Mesenchymal stem cell (in vitro differentiated cells and primary cell): ENCODE measurements at regions not wholly inside any gene's neighbourhood (a gene's known extent, or its start where the extent isn't known, plus 50 kb on each side); places are given as distances from the start of the nearest gene placed in this dataset.

ENCODE experiments used
- DNase-seq: peaks from one replicate; pipeline ENCODE4 v3.0.0-alpha.2; 2013
- H2AFZ ChIP-seq: one replicate; pipeline ENCODE4 v1.6.1; 2013; ENCODE audit warnings: low read depth, mild to moderate bottlenecking, control low read depth, inconsistent platforms, low read length, moderate library complexity
- H2AK5ac ChIP-seq: 2 replicates; pipeline ENCODE4 v1.6.1; 2013; ENCODE audit warnings: low read length, moderate library complexity, mild to moderate bottlenecking, inconsistent platforms; ENCODE audit not compliant: severe bottlenecking
- H2BK120ac ChIP-seq: one replicate; pipeline ENCODE4 v1.6.1; 2013; ENCODE audit warnings: low read depth, mild to moderate bottlenecking, inconsistent platforms, low read length, moderate library complexity
- H2BK12ac ChIP-seq, 2 experiments: one replicate each; pipeline ENCODE4 v1.6.1; 2013; ENCODE audit warnings: inconsistent platforms in 2 of 2, low read length in 2 of 2, mild to moderate bottlenecking in 2 of 2, moderate library complexity in 2 of 2, control low read depth in 1 of 2
- H2BK15ac ChIP-seq: one replicate; pipeline ENCODE4 v1.6.1; 2013; ENCODE audit warnings: mild to moderate bottlenecking, low read depth, inconsistent platforms; ENCODE audit not compliant: poor library complexity, severe bottlenecking
- H2BK5ac ChIP-seq: 2 replicates; pipeline ENCODE4 v1.6.1; 2013; ENCODE audit warnings: low read depth, mild to moderate bottlenecking, low read length, control low read depth, inconsistent platforms; ENCODE audit not compliant: poor library complexity, severe bottlenecking
- H3K14ac ChIP-seq, 2 experiments: one replicate each; pipeline ENCODE4 v1.6.1; 2013; ENCODE audit warnings: inconsistent platforms in 2 of 2, low read length in 2 of 2, control low read depth in 1 of 2, mild to moderate bottlenecking in 1 of 2, moderate library complexity in 1 of 2
- H3K18ac ChIP-seq, 2 experiments: one replicate each; pipeline ENCODE4 v1.6.1; 2013; ENCODE audit warnings: inconsistent platforms in 2 of 2, low read length in 2 of 2, control low read depth in 1 of 2, low read depth in 1 of 2, mild to moderate bottlenecking in 1 of 2
- H3K23ac ChIP-seq, 2 experiments: one replicate each; pipeline ENCODE4 v1.6.1; 2013; ENCODE audit warnings: inconsistent platforms in 2 of 2, low read length in 2 of 2, mild to moderate bottlenecking in 2 of 2, moderate library complexity in 2 of 2, control low read depth in 1 of 2
- H3K27ac ChIP-seq: 2 replicates; pipeline ENCODE4 v1.5.1; 2013; ENCODE audit warnings: mild to moderate bottlenecking, moderate library complexity, low read length, control low read depth, inconsistent platforms; ENCODE audit not compliant: poor library complexity, severe bottlenecking
- H3K27me3 ChIP-seq, 2 experiments: 2 replicates each; pipeline versions ENCODE4 v1.6.1 to v1.7.0; 2013; ENCODE audit warnings: low read length in 2 of 2, mild to moderate bottlenecking in 2 of 2, moderate library complexity in 2 of 2, control low read depth in 1 of 2, inconsistent platforms in 1 of 2; ENCODE audit not compliant: control insufficient read depth in 1 of 2, insufficient read depth in 1 of 2
- H3K36me3 ChIP-seq, 2 experiments: 2 replicates each; pipeline versions ENCODE4 v1.6.1 to v1.7.0; 2013; ENCODE audit warnings: low read length in 2 of 2, control low read depth in 1 of 2, inconsistent platforms in 1 of 2, low read depth in 1 of 2, mild to moderate bottlenecking in 1 of 2; ENCODE audit not compliant: insufficient read depth in 2 of 2, control insufficient read depth in 1 of 2
- H3K4ac ChIP-seq, 2 experiments: one replicate each; pipeline ENCODE4 v1.6.1; 2013; ENCODE audit warnings: inconsistent platforms in 2 of 2, low read length in 2 of 2, mild to moderate bottlenecking in 2 of 2, moderate library complexity in 2 of 2, control low read depth in 1 of 2, low read depth in 1 of 2
- H3K4me1 ChIP-seq: 2 replicates; pipeline ENCODE4 v1.6.1; 2013; ENCODE audit warnings: low read depth, low read length, control low read depth; ENCODE audit not compliant: control insufficient read depth, insufficient read depth
- H3K4me2 ChIP-seq: 2 replicates; pipeline ENCODE4 v1.6.1; 2013; ENCODE audit warnings: low read length, mild to moderate bottlenecking, inconsistent platforms; ENCODE audit not compliant: poor library complexity, severe bottlenecking
- H3K4me3 ChIP-seq, 2 experiments: 2 replicates each; pipeline versions ENCODE4 v1.5.1 to v1.7.0; 2013; ENCODE audit warnings: low read length in 2 of 2, mild to moderate bottlenecking in 2 of 2, control low read depth in 1 of 2, low read depth in 1 of 2; ENCODE audit not compliant: insufficient read depth in 1 of 2
- H3K79me1 ChIP-seq: replicated peaks from 2 replicates; pipeline ENCODE4 v1.6.1; 2013; ENCODE audit warnings: mild to moderate bottlenecking, control low read depth, low read length, inconsistent platforms; ENCODE audit not compliant: poor library complexity, severe bottlenecking
- H3K9ac ChIP-seq: 2 replicates; pipeline ENCODE4 v1.7.0; 2013; ENCODE audit warnings: mild to moderate bottlenecking, low read length, moderate library complexity
- H3K9me3 ChIP-seq: 2 replicates; pipeline ENCODE4 v1.7.0; 2013; ENCODE audit warnings: mild to moderate bottlenecking, low read length; ENCODE audit not compliant: control insufficient read depth
- H4K8ac ChIP-seq: one replicate; pipeline ENCODE4 v1.6.1; 2013; ENCODE audit warnings: inconsistent platforms, mild to moderate bottlenecking, low read length, moderate library complexity
- H4K91ac ChIP-seq: one replicate; pipeline ENCODE4 v1.6.1; 2013; ENCODE audit warnings: mild to moderate bottlenecking, low read length, inconsistent platforms
- WGBS: methylation state at CpG from one replicate; pipeline ENCODE4 v1.1.7; 2013; ENCODE audit warnings: mixed read lengths; 5-methylcytosine and 5-hydroxymethylcytosine counted together

DNA sequence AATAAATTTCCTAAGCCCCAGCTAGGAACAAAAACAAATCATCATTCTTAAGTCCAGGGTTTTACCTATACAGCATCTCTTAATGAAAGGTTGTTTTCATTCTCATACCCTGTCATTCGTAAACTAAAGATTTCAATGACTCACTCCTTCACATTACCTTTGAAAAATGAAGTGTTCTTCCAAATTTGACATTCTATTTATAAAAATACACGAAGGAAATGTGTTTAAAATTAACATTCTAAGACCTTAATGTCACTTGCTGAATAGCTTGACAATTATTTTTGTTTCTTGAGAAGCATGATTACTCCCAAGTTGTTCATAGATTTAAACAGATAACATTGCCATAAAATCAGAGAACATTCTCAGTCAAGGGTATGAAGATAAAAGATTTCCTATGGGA is 1188.3 kb upstream of the SORCS1 start:
- H3K23ac ChIP-seq: no peak overlapping the region
- no peak overlapping the region for H4K8ac ChIP-seq
- no peak overlapping the region for H3K9ac ChIP-seq
- H2BK12ac ChIP-seq: no peak overlapping the region
- no peak overlapping the region for H2BK120ac ChIP-seq
- no peak overlapping the region for H3K18ac ChIP-seq
- H4K91ac ChIP-seq: no peak overlapping the region
- no peak overlapping the region for H2BK5ac ChIP-seq
- DNase-seq: no peak
- no CpG with 5 or more reads among the region's 2 CpGs for WGBS
- no peak overlapping the region for H3K4me2 ChIP-seq
- H3K27me3 ChIP-seq: no peaks in the 10 kb centered on the region
- H3K4me1 ChIP-seq: no peaks in the 10 kb centered on the region
- no peak overlapping the region for H3K14ac ChIP-seq
- H2AFZ ChIP-seq: no peak overlapping the region
- H3K27ac ChIP-seq: no peak overlapping the region
- H3K4ac ChIP-seq: no peak overlapping the region
- H3K4me3 ChIP-seq: no peak overlapping the region
- no peak overlapping the region for H2BK15ac ChIP-seq
- no peak overlapping the region for H2AK5ac ChIP-seq
- H3K9me3 ChIP-seq: no peaks in the 10 kb centered on the region
- H3K36me3 ChIP-seq: no peaks in the 10 kb centered on the region
- no peaks in the 10 kb centered on the region for H3K79me1 ChIP-seq

DNA sequence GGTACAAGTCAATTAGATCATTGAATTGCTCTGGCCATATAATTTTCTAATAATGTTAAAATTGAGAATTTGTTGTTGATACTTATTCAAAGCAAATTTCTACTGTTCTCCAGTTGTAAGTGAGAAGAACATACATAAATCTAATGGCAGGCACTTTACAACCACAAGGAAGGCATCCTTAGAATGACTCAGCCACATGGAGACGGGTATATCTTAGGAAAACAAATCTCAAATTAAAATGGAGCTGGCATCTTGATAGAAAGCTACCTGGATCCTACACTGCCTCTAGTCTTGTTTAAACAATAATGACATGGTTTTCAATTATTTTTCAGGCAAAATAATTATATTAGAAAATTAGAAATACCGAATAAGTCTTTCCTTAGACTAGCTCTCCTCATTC is 1183.7 kb upstream of the SORCS1 start:
- Histone ChIP-seq H2BK15ac (no peak overlapping the region), H3K79me1 (no peaks in the 10 kb centered on the region), H3K18ac (no peak overlapping the region), H2AK5ac (no peak overlapping the region), H2BK12ac (no peak overlapping the region), H3K23ac (no peak overlapping the region), H4K8ac (no peak overlapping the region), H3K4ac (no peak overlapping the region), H3K4me2 (no peak overlapping the region), H3K4me3 (no peak overlapping the region), H2BK5ac (no peak overlapping the region), H3K36me3 (no peaks in the 10 kb centered on the region), H4K91ac (no peak overlapping the region), H3K4me1 (no peaks in the 10 kb centered on the region), H3K9ac (no peak overlapping the region), H2BK120ac (no peak overlapping the region), H3K27me3 (no peaks in the 10 kb centered on the region), H3K9me3 (no peaks in the 10 kb centered on the region), H3K14ac (no peak overlapping the region), H2AFZ (no peak overlapping the region), H3K27ac (no peak overlapping the region)
- WGBS: no CpG with 5 or more reads among the region's 2 CpGs
- DNase-seq: no peak

GRCh38 chr10:108346066-108346465 is 1181.6 kb upstream of the SORCS1 start:
- no peaks in the 10 kb centered on the region for H3K36me3 ChIP-seq
- no peak overlapping the region for H2AK5ac ChIP-seq
- H3K18ac ChIP-seq: no peak overlapping the region
- no peak overlapping the region for H2BK5ac ChIP-seq
- no peak overlapping the region for H2BK120ac ChIP-seq
- H3K4me3 ChIP-seq: no peak overlapping the region
- H3K23ac ChIP-seq: no peak overlapping the region
- DNase-seq: no peak
- no peak overlapping the region for H2AFZ ChIP-seq
- no peaks in the 10 kb centered on the region for H3K4me1 ChIP-seq
- no peak overlapping the region for H3K27ac ChIP-seq
- no peak overlapping the region for H3K14ac ChIP-seq
- H3K4ac ChIP-seq: no peak overlapping the region
- no peak overlapping the region for H3K9ac ChIP-seq
- H3K4me2 ChIP-seq: no peak overlapping the region
- no peaks in the 10 kb centered on the region for H3K79me1 ChIP-seq
- H3K9me3 ChIP-seq: no peaks in the 10 kb centered on the region
- H2BK15ac ChIP-seq: no peak overlapping the region
- H3K27me3 ChIP-seq: no peaks in the 10 kb centered on the region
- H4K8ac ChIP-seq: no peak overlapping the region
- no CpG with 5 or more reads among the region's 3 CpGs for WGBS
- no peak overlapping the region for H2BK12ac ChIP-seq
- no peak overlapping the region for H4K91ac ChIP-seq

DNA sequence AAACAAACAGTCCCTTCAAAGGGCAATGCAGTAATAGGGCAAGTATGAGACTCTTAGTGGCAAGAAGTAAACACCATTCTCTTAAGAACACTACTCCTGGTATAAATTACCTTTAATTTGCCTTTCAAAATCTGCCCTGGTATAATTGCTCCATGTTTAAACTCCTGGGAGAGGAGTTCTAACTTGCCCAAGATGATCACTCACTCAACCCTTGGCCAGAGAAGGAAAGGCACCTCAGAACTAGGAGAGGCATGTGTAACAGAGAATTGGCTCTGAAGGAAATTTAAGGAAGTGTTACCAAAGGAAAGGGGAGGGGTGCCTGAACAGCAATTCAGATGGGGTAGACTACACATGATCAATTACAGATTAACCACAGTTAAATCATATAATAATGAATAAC is 1173.6 kb upstream of the SORCS1 start:
- Histone ChIP-seq H3K18ac (no peak overlapping the region), H3K9me3 (no peaks in the 10 kb centered on the region), H3K4me2 (no peak overlapping the region), H3K4me1 (no peaks in the 10 kb centered on the region), H3K23ac (no peak overlapping the region), H4K8ac (no peak overlapping the region), H2BK120ac (no peak overlapping the region), H3K27ac (no peak overlapping the region), H3K14ac (no peak overlapping the region), H3K36me3 (no peaks in the 10 kb centered on the region), H3K9ac (no peak overlapping the region), H3K79me1 (no peaks in the 10 kb centered on the region), H2AFZ (no peak overlapping the region), H4K91ac (no peak overlapping the region), H2BK15ac (no peak overlapping the region), H3K4ac (no peak overlapping the region), H3K4me3 (no peak overlapping the region), H2BK5ac (no peak overlapping the region), H2BK12ac (no peak overlapping the region), H3K27me3 (no peaks in the 10 kb centered on the region), H2AK5ac (no peak overlapping the region)
- no peak for DNase-seq
